Transverse colon (tissue), 4 donors: ENCODE measurements at regions not wholly inside any gene's neighbourhood (a gene's known extent, or its start where the extent isn't known, plus 50 kb on each side); places are given as distances from the start of the nearest gene placed in this dataset.

Experiments used
- DNase-seq: peaks from one replicate; pipeline ENCODE4 v3.0.0-alpha.2; 2019
- H3K27ac ChIP-seq, 4 donors: fragments of 200-600 bp; sonication (generic); 2 replicates each; pipeline ENCODE4 v1.5.1; 2016 to 2018; ENCODE audit warnings: inconsistent platforms in 4 of 4
- H3K27me3 ChIP-seq: fragments of 200-600 bp; sonication (generic); 2 replicates; pipeline ENCODE4 v1.5.1; 2017; ENCODE audit warnings: inconsistent platforms
- H3K36me3 ChIP-seq, 4 donors: fragments of 200-600 bp; sonication (generic); 2 replicates each; pipeline ENCODE4 v1.5.1; 2017 to 2019; ENCODE audit warnings: inconsistent platforms in 4 of 4
- H3K4me1 ChIP-seq, 4 donors: fragments of 200-600 bp; sonication (generic); 2 replicates each; pipeline ENCODE4 v1.5.1; 2017 to 2020; ENCODE audit warnings: inconsistent platforms in 4 of 4
- H3K4me3 ChIP-seq, 4 donors: fragments of 200-600 bp; sonication (generic); 1 replicate in 1 of 4; 2 replicates in 3 of 4; pipeline versions ENCODE4 v1.5.1 to v1.6.1; 2017 to 2019; ENCODE audit warnings: inconsistent platforms in 4 of 4
- H3K9me3 ChIP-seq, 2 donors: fragments of 200-600 bp; sonication (generic); 2 replicates each; pipeline ENCODE4 v1.5.1; 2017 to 2019; ENCODE audit warnings: inconsistent platforms in 2 of 2
- EP300 ChIP-seq: sonication (generic); formaldehyde crosslinking; IDR thresholded peaks from one replicate; pipeline ENCODE4 v1.6.1; 2017; ENCODE audit warnings: antibody characterized with exemption, low read depth
- POLR2A ChIP-seq: fragments of 450-650 bp; IDR thresholded peaks from one replicate; pipeline ENCODE4 v1.6.1; 2016; ENCODE audit warnings: antibody characterized with exemption, mild to moderate bottlenecking, moderate library complexity
- POLR2AphosphoS5 ChIP-seq, 3 donors: sonication (generic); formaldehyde crosslinking; IDR thresholded peaks; one replicate each; pipeline ENCODE4 v1.6.1; 2016; ENCODE audit warnings: antibody characterized with exemption in 3 of 3
- WGBS, 2 donors: methylation state at CpG; one replicate each; pipeline ENCODE4 v1.1.5; 2018; ENCODE audit warnings: low coverage in 1 of 2; 5-methylcytosine and 5-hydroxymethylcytosine counted together
- in situ Hi-C, 4 donors: fragments of 200-750 bp; cut with MboI; loops; one replicate each; pipeline versions ENCODE4 v1.15.0 to v1.15.1; 2017; ENCODE audit warnings: low sequenced_read_pairs in 3 of 4, low pct_ligation_motif_present in 1 of 4, low pct_unique_long_range_greater_than_20kb in 1 of 4
- intact Hi-C: fragments of 100-400 bp; cut with DNase I; formaldehyde crosslinking; loops from one replicate; pipeline ENCODE4 v1.15.1; 2023; ENCODE audit warnings: low total_unique reads
- TF ChIP-seq, protein P1 (sequence below), 5 experiments: fragments of 200-600 bp in 3 of 5; fragments of 450-650 bp in 2 of 5; sonication (generic) in 3 of 5; IDR thresholded peaks; 1 replicate in 2 of 5; 2 replicates in 3 of 5; pipeline ENCODE4 v1.5.1; 2016 to 2017; ENCODE audit warnings: antibody characterized with exemption in 5 of 5, inconsistent platforms in 3 of 5, mild to moderate bottlenecking in 2 of 5, moderate library complexity in 1 of 5

- WGBS, 2 donors: 50 to 71% methylated on average over 1 of the region's 1 CpG
- no peak for DNase-seq
- no peaks in the 10 kb centered on the region for H3K4me1 ChIP-seq
- H3K27ac ChIP-seq: no peak overlapping the region
- intact Hi-C loops (no loop called here), in situ Hi-C loops (no loop called here)
- H3K36me3 ChIP-seq: no peaks in the 10 kb centered on the region
- no peaks in the 10 kb centered on the region for H3K27me3 ChIP-seq
- no peaks in the 10 kb centered on the region for H3K9me3 ChIP-seq
- no peak overlapping the region for H3K4me3 ChIP-seq
- TF ChIP-seq, protein P1, sequence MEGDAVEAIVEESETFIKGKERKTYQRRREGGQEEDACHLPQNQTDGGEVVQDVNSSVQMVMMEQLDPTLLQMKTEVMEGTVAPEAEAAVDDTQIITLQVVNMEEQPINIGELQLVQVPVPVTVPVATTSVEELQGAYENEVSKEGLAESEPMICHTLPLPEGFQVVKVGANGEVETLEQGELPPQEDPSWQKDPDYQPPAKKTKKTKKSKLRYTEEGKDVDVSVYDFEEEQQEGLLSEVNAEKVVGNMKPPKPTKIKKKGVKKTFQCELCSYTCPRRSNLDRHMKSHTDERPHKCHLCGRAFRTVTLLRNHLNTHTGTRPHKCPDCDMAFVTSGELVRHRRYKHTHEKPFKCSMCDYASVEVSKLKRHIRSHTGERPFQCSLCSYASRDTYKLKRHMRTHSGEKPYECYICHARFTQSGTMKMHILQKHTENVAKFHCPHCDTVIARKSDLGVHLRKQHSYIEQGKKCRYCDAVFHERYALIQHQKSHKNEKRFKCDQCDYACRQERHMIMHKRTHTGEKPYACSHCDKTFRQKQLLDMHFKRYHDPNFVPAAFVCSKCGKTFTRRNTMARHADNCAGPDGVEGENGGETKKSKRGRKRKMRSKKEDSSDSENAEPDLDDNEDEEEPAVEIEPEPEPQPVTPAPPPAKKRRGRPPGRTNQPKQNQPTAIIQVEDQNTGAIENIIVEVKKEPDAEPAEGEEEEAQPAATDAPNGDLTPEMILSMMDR (IDR thresholded peaks at IDR 0.05): no peak
- no peak for TF ChIP-seq POLR2A
- TF ChIP-seq EP300: no peak
- no peak for TF ChIP-seq POLR2AphosphoS5 (IDR thresholded peaks at IDR 0.05)
Observed at GRCh38 chr17:52537421-52537820, 378.9 kb upstream of the CA10 start.

DNA sequence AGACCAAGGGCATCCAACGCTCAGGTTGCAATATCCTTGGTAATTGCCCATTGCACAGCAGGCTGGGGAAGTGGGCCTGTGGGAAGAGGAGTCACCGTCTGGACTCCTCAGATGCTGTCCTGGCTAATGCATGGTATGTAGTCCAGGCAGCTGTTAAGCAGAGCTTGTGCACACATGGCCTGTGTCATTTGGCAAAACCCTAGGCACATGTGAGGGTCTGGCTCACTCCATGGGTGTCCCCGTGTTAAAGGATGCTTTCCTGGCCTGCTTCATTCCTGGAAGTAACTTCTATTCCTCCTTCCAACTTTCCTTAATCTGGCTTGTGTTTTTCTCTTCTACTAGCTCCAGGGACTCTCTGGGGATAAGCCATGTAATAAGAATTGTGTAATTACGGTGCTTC is 378.0 kb upstream of the CA10 start:
- no peaks in the 10 kb centered on the region for H3K4me1 ChIP-seq
- no peak overlapping the region for H3K4me3 ChIP-seq
- H3K27me3 ChIP-seq: no peaks in the 10 kb centered on the region
- no peak overlapping the region for H3K27ac ChIP-seq
- intact Hi-C loops (no loop called here), in situ Hi-C loops (no loop called here)
- TF ChIP-seq EP300 (no peak), POLR2AphosphoS5 (IDR thresholded peaks at IDR 0.05) (no peak), POLR2A (no peak)
- TF ChIP-seq, protein P1 (IDR thresholded peaks at IDR 0.05): no peak
- 75 to 76% methylated on average over 1 to 4 of the region's 4 CpGs for WGBS, 2 donors
- H3K9me3 ChIP-seq: no peaks in the 10 kb centered on the region
- DNase-seq: no peak
- no peaks in the 10 kb centered on the region for H3K36me3 ChIP-seq

DNA sequence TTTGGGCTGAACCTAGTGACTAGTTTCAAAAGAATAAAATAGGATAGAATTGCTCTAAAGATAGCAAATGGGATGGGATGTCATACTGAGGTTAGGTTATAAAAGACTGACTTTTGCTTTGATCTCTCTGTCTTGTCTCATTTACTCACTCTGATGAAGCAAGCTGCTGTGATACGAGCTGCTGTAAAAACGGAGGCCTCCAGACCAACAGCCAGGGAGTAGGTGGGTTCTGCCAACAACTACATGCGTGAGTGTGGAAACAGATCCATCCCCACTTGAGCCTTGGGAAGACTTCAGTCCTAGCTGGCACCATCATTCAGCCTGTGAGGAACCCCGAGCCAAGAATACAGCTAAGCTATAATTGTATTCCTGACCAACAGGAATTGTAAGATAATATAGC is 373.9 kb upstream of the CA10 start:
- no peak for DNase-seq
- in situ Hi-C loops: no loop called here
- Histone ChIP-seq H3K9me3 (no peaks in the 10 kb centered on the region), H3K4me1 (no peaks in the 10 kb centered on the region), H3K27me3 (no peaks in the 10 kb centered on the region), H3K4me3 (no peak overlapping the region), H3K27ac (no peak overlapping the region), H3K36me3 (no peaks in the 10 kb centered on the region)
- WGBS, 2 donors: 52 to 54% methylated on average over 2 to 4 of the region's 4 CpGs
- intact Hi-C loops: no loop called here
- TF ChIP-seq, protein P1 (IDR thresholded peaks at IDR 0.05): no peak
- no peak for TF ChIP-seq POLR2A
- no peak for TF ChIP-seq EP300
- TF ChIP-seq POLR2AphosphoS5 (IDR thresholded peaks at IDR 0.05): no peak

GRCh38 chr17:52524096-52524637 is 365.7 kb upstream of the CA10 start:
- Histone ChIP-seq H3K4me1 (no peaks in the 10 kb centered on the region), H3K4me3 (no peak overlapping the region), H3K36me3 (no peaks in the 10 kb centered on the region), H3K9me3 (no peaks in the 10 kb centered on the region), H3K27me3 (no peaks in the 10 kb centered on the region), H3K27ac (no peak overlapping the region)
- in situ Hi-C loops (no loop called here), intact Hi-C loops (no loop called here)
- no peak for TF ChIP-seq EP300
- no peak for TF ChIP-seq POLR2A
- no peak for TF ChIP-seq POLR2AphosphoS5 (IDR thresholded peaks at IDR 0.05)
- TF ChIP-seq, protein P1 (IDR thresholded peaks at IDR 0.05): no peak
- no peak for DNase-seq
- 65 to 70% methylated on average over 3 of the region's 3 CpGs for WGBS, 2 donors
